HG02642 (cell line): ENCODE measurements at regions not wholly inside any gene's neighbourhood (a gene's known extent, or its start where the extent isn't known, plus 50 kb on each side); places are given as distances from the start of the nearest gene placed in this dataset.
"Not testable (repeated sequence)": the region's sequence is repeated elsewhere in the genome, so short reads cannot be mapped to it uniquely, and the experiment has no call there.

Experiments used
- ATAC-seq: cut with Tn5 transposase; IDR thresholded peaks from one replicate; pipeline ENCODE4 v1.9.1; 2021; ENCODE audit warnings: mild to moderate bottlenecking; ENCODE audit not compliant: unreplicated experiment, poor library complexity

- no peak for ATAC-seq
These were observed 399.0 kb upstream of the CNTN5 start for GRCh38 chr11:98621767-98622166.

GRCh38 chr11:98625526-98625925, 395.2 kb upstream of the CNTN5 start:
- ATAC-seq: no peak

- ATAC-seq: no peak
These were observed 390.0 kb upstream of the CNTN5 start for GRCh38 chr11:98630736-98631135.

DNA sequence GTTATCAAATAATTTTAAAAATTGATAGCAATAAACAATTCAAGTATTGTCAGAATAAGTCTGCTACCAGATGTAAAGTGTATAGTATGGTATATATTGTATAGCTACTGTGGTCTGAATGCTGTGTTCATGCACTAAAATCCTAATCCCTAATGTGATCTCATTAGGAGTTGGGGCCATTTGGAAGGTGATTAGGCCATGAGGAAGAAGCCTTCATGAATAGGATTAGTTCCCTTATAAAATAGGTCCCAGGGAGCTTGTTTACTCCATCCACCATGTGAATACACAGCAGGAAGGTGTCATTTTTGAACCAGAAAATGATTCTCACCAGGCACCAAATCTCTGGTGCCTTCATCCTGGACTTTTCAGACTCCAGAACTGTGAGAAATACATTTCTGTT, 363.0 kb upstream of the CNTN5 start:
- no peak for ATAC-seq

DNA sequence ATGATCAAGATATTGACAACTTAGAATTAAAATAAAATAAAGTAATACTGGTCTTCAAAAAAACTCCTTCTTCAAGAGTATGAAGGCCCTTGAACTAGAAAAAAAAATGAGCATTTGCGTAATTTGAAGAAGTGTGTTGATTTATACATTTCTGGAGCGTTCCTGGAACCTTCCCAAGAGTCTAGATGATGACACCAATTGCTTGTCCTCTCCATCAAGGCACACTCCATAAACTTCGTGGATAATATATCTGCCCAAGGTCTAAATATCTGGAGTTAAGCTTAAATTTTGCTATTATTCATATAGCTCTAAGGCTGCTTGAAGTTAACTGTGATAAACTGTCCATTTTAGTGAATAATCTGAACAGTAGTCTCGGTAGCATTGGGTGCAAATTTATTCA, 361.3 kb upstream of the CNTN5 start:
- ATAC-seq: no peak

- no peak for ATAC-seq
These were observed 346.4 kb upstream of the CNTN5 start for GRCh38 chr11:98674390-98674789.

GRCh38 chr11:98679673-98680072, 341.1 kb upstream of the CNTN5 start:
- no peak for ATAC-seq

DNA sequence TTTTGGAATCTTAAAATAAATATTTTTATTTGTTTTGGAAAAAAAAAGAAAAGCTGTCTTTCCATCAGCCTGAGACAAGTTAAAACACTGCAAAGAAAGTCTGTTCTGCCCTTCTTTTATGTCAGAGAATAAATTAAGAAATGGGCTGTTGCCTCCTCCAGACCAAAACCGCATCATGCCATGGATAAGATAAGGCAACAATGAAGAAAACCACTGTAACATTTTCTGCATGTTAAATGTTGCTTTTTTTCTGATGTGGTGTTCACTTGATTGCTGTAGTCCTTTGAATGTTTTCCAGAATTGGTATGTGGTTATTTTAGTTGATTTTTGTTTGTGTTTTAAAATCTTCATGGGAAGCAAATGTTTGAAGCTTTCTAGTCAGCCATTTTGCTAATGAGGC, 319.2 kb upstream of the CNTN5 start:
- ATAC-seq: no peak

DNA sequence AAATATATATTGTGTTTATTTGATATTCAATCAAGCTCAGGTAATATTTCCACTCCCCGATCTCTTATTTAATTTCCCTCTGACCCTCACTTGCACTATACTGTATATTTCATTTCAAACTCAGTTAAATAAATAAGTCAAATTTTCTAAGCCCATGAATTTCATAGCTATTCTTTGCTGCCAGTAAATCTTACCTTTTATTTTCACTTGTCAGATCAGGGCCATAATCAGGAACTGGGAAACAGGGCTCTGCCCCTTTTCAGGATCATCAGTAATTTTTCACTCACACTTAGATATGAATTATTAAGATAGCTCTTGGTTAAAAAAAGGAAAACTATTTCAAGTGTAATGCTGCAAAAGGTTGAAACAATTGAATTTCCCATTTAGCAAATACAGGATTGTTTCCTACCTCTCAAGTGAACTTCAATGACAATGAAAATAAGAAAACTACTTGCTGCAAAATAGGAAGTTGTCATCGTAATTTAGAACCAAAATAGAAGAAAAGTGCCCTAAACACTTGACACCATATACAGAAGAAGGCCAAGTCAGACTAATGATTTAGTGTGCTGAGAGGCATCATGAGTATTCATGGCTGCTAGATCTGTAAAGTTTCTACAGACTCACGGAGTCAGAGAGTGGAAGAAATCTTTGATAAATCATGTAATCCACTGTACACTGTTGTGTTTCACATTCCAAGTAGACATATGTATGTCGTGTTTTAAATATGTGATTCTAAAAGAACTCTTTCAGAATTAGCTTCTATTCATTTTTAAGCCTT, 316.8 kb upstream of the CNTN5 start:
- no peak for ATAC-seq

GRCh38 chr11:98710026-98710425, 310.7 kb upstream of the CNTN5 start:
- ATAC-seq: no peak

GRCh38 chr11:98710986-98711385, 309.8 kb upstream of the CNTN5 start:
- no peak for ATAC-seq

DNA sequence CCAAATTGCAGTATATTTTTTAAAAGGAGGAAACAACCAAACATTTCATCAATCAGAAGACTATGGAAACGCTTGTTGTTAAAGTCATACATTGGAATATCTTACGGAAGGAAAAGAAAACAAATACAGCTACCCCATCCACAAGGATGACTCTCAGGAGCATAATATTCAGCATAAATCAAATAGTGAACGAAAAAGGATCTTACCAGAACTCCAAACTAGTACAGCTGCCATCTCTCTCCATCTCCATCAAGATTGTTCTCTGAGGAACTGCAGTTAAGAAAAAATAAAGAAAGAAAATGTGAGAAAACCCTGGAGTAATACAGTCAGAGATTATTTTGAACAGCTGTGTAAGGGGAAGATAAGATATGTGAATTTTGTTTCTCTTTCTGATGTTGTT, 299.8 kb upstream of the CNTN5 start:
- no peak for ATAC-seq

GRCh38 chr11:98725471-98725870, 295.3 kb upstream of the CNTN5 start:
- ATAC-seq: no peak

- ATAC-seq: no peak
These were observed 292.3 kb upstream of the CNTN5 start for GRCh38 chr11:98728421-98728820.

- ATAC-seq: no peak
These were observed 291.6 kb upstream of the CNTN5 start for GRCh38 chr11:98729118-98729517.

DNA sequence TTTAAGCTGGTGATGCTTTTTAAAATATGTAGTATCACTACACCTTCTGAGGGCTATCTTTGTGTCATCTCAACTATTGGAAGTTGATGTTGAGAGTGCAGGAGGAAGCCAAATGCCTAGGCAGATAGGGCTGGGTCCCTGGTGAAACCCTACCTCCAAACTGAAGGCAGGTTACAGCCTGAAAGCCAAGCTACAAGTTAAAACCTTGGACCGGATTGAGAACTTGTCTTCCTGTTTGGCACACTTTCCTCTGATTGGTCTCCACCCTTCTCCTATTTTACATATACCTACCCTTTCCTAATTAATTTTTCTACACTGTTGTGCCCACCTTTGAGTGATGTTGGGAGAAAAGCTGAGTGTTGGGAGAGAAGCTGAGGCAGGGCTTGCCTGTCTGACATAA, 287.8 kb upstream of the CNTN5 start:
- no peak for ATAC-seq

GRCh38 chr11:98733378-98733777, 287.4 kb upstream of the CNTN5 start:
- not testable (repeated sequence) for ATAC-seq

GRCh38 chr11:98734686-98735085, 286.1 kb upstream of the CNTN5 start:
- ATAC-seq: no peak

GRCh38 chr11:98736833-98737232, 283.9 kb upstream of the CNTN5 start:
- no peak for ATAC-seq

DNA sequence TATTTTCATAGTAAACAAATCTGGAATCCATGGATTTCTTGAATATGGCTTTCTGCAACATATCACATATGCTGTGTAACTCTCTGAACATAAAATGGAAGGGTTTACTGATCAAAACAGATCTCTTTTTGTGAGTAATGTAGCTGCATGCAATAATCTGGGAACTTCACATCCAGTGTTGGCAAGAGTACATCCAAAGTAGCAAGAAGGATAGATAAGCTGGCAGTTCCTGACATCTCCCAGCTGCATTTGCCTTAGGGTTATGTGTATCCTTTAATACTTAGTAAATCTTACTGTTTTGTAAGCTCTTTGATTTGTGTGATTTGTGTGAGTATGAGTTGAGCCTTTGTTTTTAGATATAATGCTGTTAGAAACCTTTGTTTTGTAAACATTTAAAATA, 280.4 kb upstream of the CNTN5 start:
- ATAC-seq: no peak

- not testable (repeated sequence) for ATAC-seq
These were observed 257.3 kb upstream of the CNTN5 start for GRCh38 chr11:98763446-98763845.

- ATAC-seq: no peak
These were observed 253.8 kb upstream of the CNTN5 start for GRCh38 chr11:98766903-98767302.
